GM23338 (cell line): ENCODE measurements at regions not wholly inside any gene's neighbourhood (a gene's known extent, or its start where the extent isn't known, plus 50 kb on each side); places are given as distances from the start of the nearest gene placed in this dataset.

Experiments
- ATAC-seq: fragments of 200-7000 bp; cut with Tn5 transposase; 3 replicates; pipeline ENCODE4 v1.9.1; 2020
- DNase-seq: peaks from one replicate; pipeline ENCODE4 v3.0.0-alpha.2; 2015; ENCODE audit warnings: low spot score
- H2AFZ ChIP-seq: fragments of 200-600 bp; sonication (generic); 2 replicates; pipeline ENCODE4 v1.8.0; 2016; ENCODE audit warnings: antibody characterized with exemption, mild to moderate bottlenecking, moderate library complexity
- H3F3A ChIP-seq: fragments of 200-600 bp; sonication (generic); replicated peaks from 2 replicates; pipeline ENCODE4 v1.8.0; 2017; ENCODE audit warnings: antibody characterized with exemption, mixed run types, low read depth
- H3K27ac ChIP-seq: fragments of 200-600 bp; sonication (generic); 2 replicates; pipeline ENCODE4 v1.6.1; 2016; ENCODE audit warnings: low read depth
- H3K27me3 ChIP-seq: fragments of 200-600 bp; sonication (generic); 2 replicates; pipeline ENCODE4 v1.8.0; 2016; ENCODE audit warnings: mild to moderate bottlenecking, mixed run types, moderate library complexity; ENCODE audit not compliant: insufficient read depth
- H3K36me3 ChIP-seq: fragments of 200-600 bp; sonication (generic); 2 replicates; pipeline ENCODE4 v1.8.0; 2016; ENCODE audit warnings: mild to moderate bottlenecking; ENCODE audit not compliant: insufficient read depth
- H3K4me1 ChIP-seq: fragments of 200-600 bp; sonication (generic); 2 replicates; pipeline ENCODE4 v1.8.0; 2016; ENCODE audit warnings: mild to moderate bottlenecking, moderate library complexity; ENCODE audit not compliant: insufficient read depth
- H3K4me2 ChIP-seq: fragments of 200-600 bp; sonication (generic); 2 replicates; pipeline ENCODE4 v1.7.1; 2017; ENCODE audit warnings: mixed run types
- H3K4me3 ChIP-seq: fragments of 200-600 bp; sonication (generic); 2 replicates; pipeline ENCODE4 v1.6.1; 2016; ENCODE audit warnings: mixed run types
- H3K79me2 ChIP-seq: fragments of 200-600 bp; sonication (generic); replicated peaks from 2 replicates; pipeline ENCODE4 v1.8.0; 2017; ENCODE audit warnings: mild to moderate bottlenecking; ENCODE audit not compliant: insufficient read depth
- H3K9me2 ChIP-seq: fragments of 200-600 bp; sonication (generic); 2 replicates; pipeline ENCODE4 v1.8.0; 2017; ENCODE audit not compliant: insufficient read depth
- H4K20me1 ChIP-seq: fragments of 200-600 bp; sonication (generic); replicated peaks from 2 replicates; pipeline ENCODE4 v1.8.0; 2017; ENCODE audit warnings: mild to moderate bottlenecking; ENCODE audit not compliant: insufficient read depth
- H3K27ac Mint-ChIP-seq: 2 replicates; pipeline ENCODE4 v1.8.0; 2020; ENCODE audit warnings: inconsistent platforms, mild to moderate bottlenecking, moderate library complexity, mixed read lengths
- H3K27me3 Mint-ChIP-seq: 3 replicates; pipeline ENCODE4 v1.8.0; 2022; ENCODE audit warnings: low read depth, mild to moderate bottlenecking, moderate library complexity, mixed read lengths, inconsistent platforms; ENCODE audit not compliant: insufficient read depth, poor library complexity
- H3K36me3 Mint-ChIP-seq: 3 replicates; pipeline ENCODE4 v1.8.0; 2021; ENCODE audit warnings: low read depth, mild to moderate bottlenecking, inconsistent platforms, moderate library complexity, mixed read lengths
- H3K4me1 Mint-ChIP-seq: 3 replicates; pipeline ENCODE4 v1.8.0; 2020; ENCODE audit warnings: mild to moderate bottlenecking, inconsistent platforms, mixed read lengths
- H3K4me3 Mint-ChIP-seq: 3 replicates; pipeline ENCODE4 v1.8.0; 2021; ENCODE audit warnings: moderate library complexity, mild to moderate bottlenecking, inconsistent platforms, mixed read lengths
- H3K9me3 Mint-ChIP-seq: 3 replicates; pipeline ENCODE4 v1.8.0; 2020; ENCODE audit warnings: moderate library complexity, mild to moderate bottlenecking, inconsistent platforms, mixed read lengths
- CREB1 ChIP-seq: fragments of 250-450 bp; sonication (Bioruptor Pico); IDR thresholded peaks from 2 replicates; pipeline ENCODE4 v1.5.0; 2020; ENCODE audit warnings: low read depth, mild to moderate bottlenecking, moderate library complexity
- CTCF ChIP-seq, 2 experiments: fragments of 200-600 bp in 1 of 2; sonication (generic) in 1 of 2; conservative IDR thresholded peaks; 2 replicates each; pipeline versions ENCODE4 v1.5.1 to v1.6.1; 2016 to 2017; ENCODE audit warnings: antibody characterized with exemption in 2 of 2, low read depth in 2 of 2, mild to moderate bottlenecking in 2 of 2, moderate library complexity in 1 of 2
- EZH2 ChIP-seq: fragments of 200-600 bp; sonication (generic); IDR thresholded peaks from one replicate; pipeline ENCODE4 v1.8.0; 2017; ENCODE audit warnings: antibody characterized with exemption, mild to moderate bottlenecking, low read depth; ENCODE audit not compliant: unreplicated experiment
- EZH2phosphoT487 ChIP-seq: fragments of 200-600 bp; sonication (generic); IDR thresholded peaks from one replicate; pipeline ENCODE4 v1.8.1; 2018; ENCODE audit warnings: antibody characterized with exemption; ENCODE audit not compliant: unreplicated experiment
- JUNB ChIP-seq: IDR thresholded peaks from one replicate; pipeline ENCODE4 v1.6.1; 2016; ENCODE audit warnings: antibody characterized with exemption; ENCODE audit not compliant: unreplicated experiment
- NANOG ChIP-seq: IDR thresholded peaks from 2 replicates; pipeline ENCODE4 v1.6.1; 2016; ENCODE audit warnings: antibody characterized with exemption, borderline replicate concordance
- POLR2AphosphoS5 ChIP-seq: IDR thresholded peaks from 2 replicates; pipeline ENCODE4 v1.6.1; 2016; ENCODE audit warnings: antibody characterized with exemption, low read depth
- STAT1 ChIP-seq: IDR thresholded peaks from one replicate; pipeline ENCODE4 v1.6.1; 2016; ENCODE audit warnings: antibody characterized with exemption; ENCODE audit not compliant: unreplicated experiment
- ZNF114 ChIP-seq: fragments of 250-450 bp; sonication (Bioruptor Pico); IDR thresholded peaks from 2 replicates; pipeline ENCODE4 v1.5.0; 2020; ENCODE audit warnings: mild to moderate bottlenecking, moderate library complexity
- ZNF331 ChIP-seq: fragments of 250-450 bp; sonication (Bioruptor Pico); IDR thresholded peaks from 2 replicates; pipeline ENCODE4 v1.5.0; 2020; ENCODE audit warnings: low read depth, mild to moderate bottlenecking, moderate library complexity
- ZNF462 ChIP-seq: fragments of 250-450 bp; sonication (Bioruptor Pico); IDR thresholded peaks from 2 replicates; pipeline ENCODE4 v1.5.0; 2020; ENCODE audit warnings: mild to moderate bottlenecking, moderate library complexity
- TF ChIP-seq, protein P1 (sequence below): IDR thresholded peaks from one replicate; pipeline ENCODE4 v1.6.1; 2018; ENCODE audit warnings: antibody characterized with exemption; ENCODE audit not compliant: unreplicated experiment
- TF ChIP-seq, protein P2 (sequence below): IDR thresholded peaks from 2 replicates; pipeline ENCODE4 v1.6.1; 2016; ENCODE audit warnings: antibody characterized with exemption

GRCh38 chr20:4512891-4513550 lies 173.2 kb upstream of the PRNP start:
- Mint-ChIP-seq H3K36me3 (peaks cover 24% of the 10 kb centered on the region), H3K27me3 (peaks cover 2% of the 10 kb centered on the region), H3K27ac (no peak overlapping the region), H3K4me3 (no peak overlapping the region), H3K9me3 (peaks cover 20% of the 10 kb centered on the region), H3K4me1 (peaks cover 22% of the 10 kb centered on the region)
- H3K4me1 ChIP-seq: peaks cover 17% of the 10 kb centered on the region; the same call in 1 of the 2 replicates
- H4K20me1 ChIP-seq: no peaks in the 10 kb centered on the region
- no peak for DNase-seq
- ATAC-seq: no peak
- peaks cover 5% of the 10 kb centered on the region; the same call in 1 of the 2 replicates for H3K36me3 ChIP-seq
- no peak overlapping the region for H3K4me2 ChIP-seq
- no peaks in the 10 kb centered on the region for H3F3A ChIP-seq
- no peak for TF ChIP-seq POLR2AphosphoS5
- TF ChIP-seq ZNF114: no peak
- no peak for TF ChIP-seq ZNF331 (CRISPR knock-in tag)
- TF ChIP-seq CREB1 (CRISPR knock-in tag): no peak
- no peak for TF ChIP-seq JUNB
- no peak for TF ChIP-seq ZNF462 (CRISPR knock-in tag)
- TF ChIP-seq EZH2phosphoT487: no peak
- TF ChIP-seq, protein P1, sequence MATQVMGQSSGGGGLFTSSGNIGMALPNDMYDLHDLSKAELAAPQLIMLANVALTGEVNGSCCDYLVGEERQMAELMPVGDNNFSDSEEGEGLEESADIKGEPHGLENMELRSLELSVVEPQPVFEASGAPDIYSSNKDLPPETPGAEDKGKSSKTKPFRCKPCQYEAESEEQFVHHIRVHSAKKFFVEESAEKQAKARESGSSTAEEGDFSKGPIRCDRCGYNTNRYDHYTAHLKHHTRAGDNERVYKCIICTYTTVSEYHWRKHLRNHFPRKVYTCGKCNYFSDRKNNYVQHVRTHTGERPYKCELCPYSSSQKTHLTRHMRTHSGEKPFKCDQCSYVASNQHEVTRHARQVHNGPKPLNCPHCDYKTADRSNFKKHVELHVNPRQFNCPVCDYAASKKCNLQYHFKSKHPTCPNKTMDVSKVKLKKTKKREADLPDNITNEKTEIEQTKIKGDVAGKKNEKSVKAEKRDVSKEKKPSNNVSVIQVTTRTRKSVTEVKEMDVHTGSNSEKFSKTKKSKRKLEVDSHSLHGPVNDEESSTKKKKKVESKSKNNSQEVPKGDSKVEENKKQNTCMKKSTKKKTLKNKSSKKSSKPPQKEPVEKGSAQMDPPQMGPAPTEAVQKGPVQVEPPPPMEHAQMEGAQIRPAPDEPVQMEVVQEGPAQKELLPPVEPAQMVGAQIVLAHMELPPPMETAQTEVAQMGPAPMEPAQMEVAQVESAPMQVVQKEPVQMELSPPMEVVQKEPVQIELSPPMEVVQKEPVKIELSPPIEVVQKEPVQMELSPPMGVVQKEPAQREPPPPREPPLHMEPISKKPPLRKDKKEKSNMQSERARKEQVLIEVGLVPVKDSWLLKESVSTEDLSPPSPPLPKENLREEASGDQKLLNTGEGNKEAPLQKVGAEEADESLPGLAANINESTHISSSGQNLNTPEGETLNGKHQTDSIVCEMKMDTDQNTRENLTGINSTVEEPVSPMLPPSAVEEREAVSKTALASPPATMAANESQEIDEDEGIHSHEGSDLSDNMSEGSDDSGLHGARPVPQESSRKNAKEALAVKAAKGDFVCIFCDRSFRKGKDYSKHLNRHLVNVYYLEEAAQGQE: no peak
- no peak for TF ChIP-seq STAT1
- TF ChIP-seq CTCF (conservative IDR thresholded peaks at IDR 0.05; ENCODE audit: low read depth in 2 of 2): no peak
- TF ChIP-seq, protein P2, sequence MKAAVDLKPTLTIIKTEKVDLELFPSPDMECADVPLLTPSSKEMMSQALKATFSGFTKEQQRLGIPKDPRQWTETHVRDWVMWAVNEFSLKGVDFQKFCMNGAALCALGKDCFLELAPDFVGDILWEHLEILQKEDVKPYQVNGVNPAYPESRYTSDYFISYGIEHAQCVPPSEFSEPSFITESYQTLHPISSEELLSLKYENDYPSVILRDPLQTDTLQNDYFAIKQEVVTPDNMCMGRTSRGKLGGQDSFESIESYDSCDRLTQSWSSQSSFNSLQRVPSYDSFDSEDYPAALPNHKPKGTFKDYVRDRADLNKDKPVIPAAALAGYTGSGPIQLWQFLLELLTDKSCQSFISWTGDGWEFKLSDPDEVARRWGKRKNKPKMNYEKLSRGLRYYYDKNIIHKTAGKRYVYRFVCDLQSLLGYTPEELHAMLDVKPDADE: no peak
- TF ChIP-seq NANOG: no peak
- no peak for TF ChIP-seq EZH2
- H3K4me3 ChIP-seq: no peak overlapping the region
- H3K27me3 ChIP-seq: no peaks in the 10 kb centered on the region
- H3K79me2 ChIP-seq: no peaks in the 10 kb centered on the region
- H2AFZ ChIP-seq: no peak overlapping the region
- H3K27ac ChIP-seq: no peak overlapping the region
- H3K9me2 ChIP-seq: peaks cover 10% of the 10 kb centered on the region
